Lower leg skin (tissue), 3 donors: ENCODE measurements at regions not wholly inside any gene's neighbourhood (a gene's known extent, or its start where the extent isn't known, plus 50 kb on each side); places are given as distances from the start of the nearest gene placed in this dataset.

Experiments
- CTCF ChIP-seq, 3 donors: fragments of 450-650 bp; IDR thresholded peaks; one replicate each; pipeline ENCODE4 v1.5.1; 2016; ENCODE audit warnings: antibody characterized with exemption in 3 of 3, mild to moderate bottlenecking in 3 of 3, moderate library complexity in 2 of 3
- POLR2A ChIP-seq, 2 donors: fragments of 450-650 bp; IDR thresholded peaks; one replicate each; pipeline ENCODE4 v1.6.1; 2016 to 2017; ENCODE audit warnings: antibody characterized with exemption in 2 of 2, mild to moderate bottlenecking in 1 of 2, moderate library complexity in 1 of 2

DNA sequence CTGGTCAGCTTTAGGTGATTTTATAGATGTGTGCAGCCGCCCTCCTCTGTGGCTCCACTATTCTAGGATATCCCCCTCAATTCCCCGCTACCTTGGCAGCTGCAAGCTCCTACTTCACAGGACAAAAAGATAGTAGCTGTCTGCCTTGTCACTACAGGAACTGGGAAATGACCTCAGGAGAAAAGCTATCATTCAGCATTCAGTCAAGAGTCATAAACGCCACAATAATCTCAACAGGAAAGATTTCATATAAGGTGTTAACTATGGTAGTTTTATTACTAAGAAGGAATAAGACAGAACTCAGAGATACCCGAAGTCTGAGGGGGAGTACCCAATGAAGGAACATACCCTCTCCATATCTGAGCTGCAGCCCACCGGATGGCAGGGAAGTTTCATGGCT, 63.9 kb downstream of the CRPPA start:
- TF ChIP-seq CTCF (IDR thresholded peaks at IDR 0.05) (no peak), POLR2A (IDR thresholded peaks at IDR 0.05) (no peak)
